ENCODE measurements at regions not wholly inside any gene's neighbourhood (a gene's known extent, or its start where the extent isn't known, plus 50 kb on each side); places are given as distances from the start of the nearest gene placed in this dataset.

- ATAC-seq (no peak), DNase-seq (no peak)
- no peaks in the 10 kb centered on the region for H3K36me3 ChIP-seq (ENCODE audit: low read depth)
- H3K4me1 ChIP-seq (ENCODE audit: low read depth) = no peaks in the 10 kb centered on the region
- intact Hi-C loops (cut with DNase I, micrococcal nuclease) = no loop called here
- no peak for TF ChIP-seq CTCF (IDR thresholded peaks at IDR 0.05)
- no peaks in the 10 kb centered on the region for H3K9me3 ChIP-seq
- no peak overlapping the region for H3K4me3 ChIP-seq
Observed at GRCh38 chr4:187656959-187657358, 338.6 kb upstream of the ZFP42 start.

- Histone ChIP-seq H3K36me3 (ENCODE audit: low read depth) (no peaks in the 10 kb centered on the region), H3K4me1 (ENCODE audit: low read depth) (no peaks in the 10 kb centered on the region), H3K9me3 (no peaks in the 10 kb centered on the region), H3K4me3 (no peak overlapping the region)
- TF ChIP-seq CTCF (IDR thresholded peaks at IDR 0.05) = no peak
- ATAC-seq = no peak
- intact Hi-C loops (cut with DNase I, micrococcal nuclease) = no loop called here
- no peak for DNase-seq
Observed at GRCh38 chr4:187663076-187663475, 332.5 kb upstream of the ZFP42 start.

GRCh38 chr4:187664011-187664410, 331.6 kb upstream of the ZFP42 start:
- ATAC-seq (no peak), DNase-seq (no peak)
- H3K4me3 ChIP-seq = no peak overlapping the region
- intact Hi-C loops (cut with DNase I, micrococcal nuclease) = no loop called here
- H3K4me1 ChIP-seq (ENCODE audit: low read depth) = no peaks in the 10 kb centered on the region
- H3K36me3 ChIP-seq (ENCODE audit: low read depth) = no peaks in the 10 kb centered on the region
- TF ChIP-seq CTCF (IDR thresholded peaks at IDR 0.05) = no peak
- no peaks in the 10 kb centered on the region for H3K9me3 ChIP-seq

GRCh38 chr4:187665086-187665485, 330.5 kb upstream of the ZFP42 start:
- Histone ChIP-seq H3K36me3 (ENCODE audit: low read depth) (no peaks in the 10 kb centered on the region), H3K4me3 (no peak overlapping the region), H3K4me1 (ENCODE audit: low read depth) (no peaks in the 10 kb centered on the region), H3K9me3 (no peaks in the 10 kb centered on the region)
- DNase-seq (no peak), ATAC-seq (no peak)
- TF ChIP-seq CTCF (IDR thresholded peaks at IDR 0.05) = no peak
- intact Hi-C loops (cut with DNase I, micrococcal nuclease) = no loop called here

GRCh38 chr4:187666034-187666433, 329.5 kb upstream of the ZFP42 start:
- intact Hi-C loops (cut with DNase I, micrococcal nuclease) = no loop called here
- no peaks in the 10 kb centered on the region for H3K36me3 ChIP-seq (ENCODE audit: low read depth)
- no peaks in the 10 kb centered on the region for H3K9me3 ChIP-seq
- ATAC-seq = no peak
- no peak overlapping the region for H3K4me3 ChIP-seq
- no peaks in the 10 kb centered on the region for H3K4me1 ChIP-seq (ENCODE audit: low read depth)
- TF ChIP-seq CTCF (IDR thresholded peaks at IDR 0.05) = no peak
- DNase-seq = no peak
